ENCODE measurements at regions not wholly inside any gene's neighbourhood (a gene's known extent, or its start where the extent isn't known, plus 50 kb on each side); places are given as distances from the start of the nearest gene placed in this dataset.
"Not testable (repeated sequence)": the region's sequence is repeated elsewhere in the genome, so short reads cannot be mapped to it uniquely, and the experiment has no call there.

DNA sequence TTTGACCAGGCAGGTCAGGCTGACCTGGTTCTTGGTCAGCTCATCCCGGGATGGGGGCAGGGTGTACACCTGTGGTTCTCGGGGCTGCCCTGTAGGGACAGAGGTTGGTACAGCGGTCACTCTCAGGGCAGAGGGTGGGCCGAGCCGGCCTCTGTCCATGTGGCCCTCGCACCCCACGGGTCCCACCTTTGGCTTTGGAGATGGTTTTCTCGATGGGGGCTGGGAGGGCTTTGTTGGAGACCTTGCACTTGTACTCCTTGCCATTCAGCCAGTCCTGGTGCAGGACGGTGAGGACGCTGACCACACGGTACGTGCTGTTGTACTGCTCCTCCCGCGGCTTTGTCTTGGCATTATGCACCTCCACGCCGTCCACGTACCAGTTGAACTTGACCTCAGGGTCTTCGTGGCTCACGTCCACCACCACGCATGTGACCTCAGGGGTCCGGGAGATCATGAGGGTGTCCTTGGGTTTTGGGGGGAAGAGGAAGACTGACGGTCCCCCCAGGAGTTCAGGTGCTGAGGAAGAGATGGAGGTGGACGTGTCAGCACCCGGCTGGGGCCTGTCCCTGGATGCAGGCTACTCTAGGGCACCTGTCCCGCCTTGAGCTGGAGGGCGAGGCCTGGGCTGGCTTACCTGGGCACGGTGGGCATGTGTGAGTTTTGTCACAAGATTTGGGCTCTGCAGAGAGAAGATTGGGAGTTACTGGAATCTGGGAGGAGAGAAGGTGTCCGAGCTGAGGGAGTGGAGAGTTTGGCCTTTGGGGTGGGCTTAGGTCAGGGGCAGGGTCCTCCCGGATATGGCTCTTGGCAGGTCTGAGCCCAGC is 215.5 kb downstream of the TMEM121 start:
- not testable (repeated sequence) for DNase-seq

DNA sequence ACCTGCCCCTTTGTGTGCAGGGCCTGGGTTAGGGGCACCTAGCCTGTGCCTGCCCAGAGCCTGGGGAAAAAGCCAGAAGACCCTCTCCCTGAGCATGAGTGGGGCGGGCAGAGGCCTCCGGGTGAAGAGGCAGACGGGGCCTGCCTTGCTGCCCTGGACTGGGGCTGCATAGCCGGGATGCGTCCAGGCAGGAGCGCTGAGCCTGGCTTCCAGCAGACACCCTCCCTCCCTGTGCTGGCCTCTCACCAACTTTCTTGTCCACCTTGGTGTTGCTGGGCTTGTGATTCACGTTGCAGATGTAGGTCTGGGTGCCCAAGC is 216.1 kb downstream of the TMEM121 start:
- DNase-seq, result no peak

DNA sequence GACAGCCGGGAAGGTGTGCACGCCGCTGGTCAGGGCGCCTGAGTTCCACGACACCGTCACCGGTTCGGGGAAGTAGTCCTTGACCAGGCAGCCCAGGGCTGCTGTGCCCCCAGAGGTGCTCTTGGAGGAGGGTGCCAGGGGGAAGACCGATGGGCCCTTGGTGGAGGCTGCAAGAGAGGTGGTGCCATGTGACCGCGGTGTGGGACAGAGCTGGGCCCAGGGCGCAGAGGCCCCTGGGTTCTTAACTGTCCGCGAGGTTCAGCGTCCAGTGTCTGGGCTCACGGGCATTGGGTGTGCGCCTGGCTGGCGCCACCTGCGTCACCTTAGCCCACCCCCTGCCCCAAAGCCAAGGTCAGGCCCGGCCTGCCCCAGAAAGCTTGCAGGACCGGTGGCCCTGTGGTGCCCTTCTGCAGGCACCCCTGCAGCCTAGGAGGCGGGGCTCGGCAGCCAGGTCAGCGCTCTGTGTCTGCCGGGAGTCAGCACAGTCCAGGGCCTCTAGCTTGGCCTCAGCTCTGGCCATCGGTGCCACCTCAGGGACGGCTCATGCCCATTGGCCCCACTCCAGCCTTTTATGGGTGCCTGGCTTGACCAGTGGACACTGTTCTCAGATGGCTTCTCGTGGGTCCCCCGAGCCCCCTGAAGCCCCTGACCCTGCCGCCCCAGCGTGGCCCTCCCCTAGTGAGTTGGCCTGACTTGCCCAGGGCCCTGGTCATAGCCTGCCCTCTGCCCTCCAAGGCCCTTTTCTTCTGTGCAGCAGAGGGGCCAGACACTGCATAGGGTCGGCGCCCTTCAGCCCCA is 216.7 kb downstream of the TMEM121 start:
- DNase-seq, result not testable (repeated sequence)

DNA sequence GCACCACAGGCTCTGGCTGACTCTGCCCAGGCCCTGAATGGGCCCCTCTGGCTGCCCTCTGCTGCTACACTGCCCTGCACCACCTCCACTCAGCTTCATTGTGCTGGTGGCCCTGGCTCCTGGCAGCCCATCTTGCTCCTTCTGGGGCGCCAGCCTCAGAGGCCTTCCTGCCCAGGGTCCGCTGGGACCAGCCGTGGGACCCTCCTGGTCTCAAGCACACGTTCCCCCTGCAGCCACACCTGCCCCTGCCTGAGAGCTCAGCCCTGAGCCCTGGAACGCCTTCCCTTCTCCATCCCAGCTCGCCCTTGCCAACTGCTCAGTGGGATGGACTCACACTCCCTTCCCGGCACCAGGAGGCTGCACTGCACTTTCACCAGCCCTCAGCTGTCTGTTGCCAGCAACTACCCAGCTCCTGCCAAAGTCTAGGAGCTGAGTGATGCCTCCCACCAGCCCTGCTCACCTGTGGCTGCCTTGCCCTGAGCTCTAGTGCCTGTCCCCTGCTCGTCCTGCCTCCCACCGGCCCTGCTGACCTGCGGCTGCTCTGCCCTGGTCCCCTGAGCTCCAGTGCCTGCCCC is 217.9 kb downstream of the TMEM121 start:
- not testable (repeated sequence) for DNase-seq

DNA sequence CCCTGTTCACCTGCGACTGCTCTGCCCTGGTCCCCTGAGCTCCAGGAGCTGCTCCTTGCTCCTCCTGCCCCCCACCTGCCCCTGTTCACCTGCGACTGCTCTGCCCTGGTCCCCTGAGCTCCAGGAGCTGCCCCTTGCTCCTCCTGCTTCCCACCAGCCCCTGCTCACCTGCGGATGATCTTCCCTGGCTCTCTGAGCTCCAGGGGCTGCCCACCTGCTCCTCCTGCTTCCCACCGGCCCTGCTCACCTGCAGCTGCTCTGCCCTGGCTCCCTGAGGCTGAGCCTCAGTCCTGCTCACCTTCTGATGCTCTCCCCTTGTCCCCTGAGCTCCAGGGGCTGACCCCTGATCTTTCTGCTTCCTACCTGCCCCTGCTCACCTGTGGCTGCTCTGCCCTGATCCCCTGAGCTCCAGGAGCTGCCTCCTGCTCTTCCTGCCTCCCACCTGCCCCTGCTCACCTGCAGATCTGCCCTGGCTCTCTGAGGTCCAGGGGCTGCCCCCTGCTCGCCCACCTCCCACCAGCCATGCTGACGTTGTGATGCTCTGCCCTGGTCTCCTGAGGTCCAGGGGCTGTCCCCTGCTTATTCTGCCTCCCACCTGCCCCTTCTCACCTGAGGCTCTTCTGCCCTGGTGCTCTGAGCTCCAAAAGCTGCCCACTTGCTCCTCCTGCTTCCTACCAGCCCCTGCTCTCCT is 219.2 kb downstream of the TMEM121 start:
- DNase-seq, result no peak

DNA sequence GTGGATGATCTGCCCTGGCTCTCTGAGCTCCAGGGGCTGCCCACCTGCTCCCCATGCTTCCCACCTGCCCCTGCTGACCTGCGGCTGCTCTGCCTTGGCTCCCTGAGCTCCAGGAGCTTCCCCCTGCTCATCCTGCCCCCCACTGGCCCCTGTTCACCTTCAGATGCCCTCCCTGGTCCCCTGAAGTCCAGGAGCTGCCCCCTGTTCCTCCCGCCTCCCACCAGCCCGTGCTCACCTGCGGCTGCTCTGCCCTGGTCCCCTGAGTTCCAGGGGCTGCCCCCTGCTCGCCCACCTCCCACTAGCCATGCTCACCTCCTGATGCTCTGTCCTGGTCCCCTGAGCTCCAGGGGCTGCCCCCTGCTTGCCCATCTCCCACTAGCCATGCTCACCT is 219.7 kb downstream of the TMEM121 start:
- DNase-seq, result no peak

DNA sequence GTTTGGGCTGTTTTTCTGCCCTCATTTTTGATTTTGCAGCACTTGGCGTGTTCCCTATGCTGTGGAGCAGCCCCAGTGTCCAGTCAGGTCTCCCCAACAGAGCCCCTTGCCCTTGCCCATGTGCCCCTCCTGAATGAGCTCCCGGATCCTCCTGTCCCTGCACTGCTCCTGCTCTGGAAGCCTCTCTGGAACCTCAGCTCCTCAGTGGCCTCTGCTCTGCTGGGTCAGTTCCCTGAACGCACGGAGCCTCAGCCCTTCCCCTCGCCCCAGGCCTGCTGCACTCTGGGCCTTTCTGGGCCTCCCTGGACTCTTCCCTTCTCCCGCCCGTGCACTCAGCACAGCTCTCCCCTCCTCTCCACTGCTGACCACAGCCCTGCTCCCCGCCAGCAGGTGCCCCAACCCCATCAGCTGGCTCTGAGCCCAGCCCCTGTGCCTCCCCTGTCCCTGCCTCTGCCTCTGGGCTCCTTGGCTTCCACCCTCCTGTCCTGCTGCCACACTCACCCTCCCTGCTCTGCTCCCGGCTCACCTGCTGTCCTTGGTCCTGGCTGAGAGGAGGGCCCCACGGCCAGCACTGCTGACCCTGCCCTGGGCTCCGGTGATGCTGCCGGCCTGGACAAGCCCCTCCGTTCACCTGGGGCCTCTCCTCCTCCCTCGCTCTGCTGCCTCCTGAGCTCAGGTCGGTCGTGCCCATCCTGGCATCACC is 220.6 kb downstream of the TMEM121 start:
- not testable (repeated sequence) for DNase-seq

DNA sequence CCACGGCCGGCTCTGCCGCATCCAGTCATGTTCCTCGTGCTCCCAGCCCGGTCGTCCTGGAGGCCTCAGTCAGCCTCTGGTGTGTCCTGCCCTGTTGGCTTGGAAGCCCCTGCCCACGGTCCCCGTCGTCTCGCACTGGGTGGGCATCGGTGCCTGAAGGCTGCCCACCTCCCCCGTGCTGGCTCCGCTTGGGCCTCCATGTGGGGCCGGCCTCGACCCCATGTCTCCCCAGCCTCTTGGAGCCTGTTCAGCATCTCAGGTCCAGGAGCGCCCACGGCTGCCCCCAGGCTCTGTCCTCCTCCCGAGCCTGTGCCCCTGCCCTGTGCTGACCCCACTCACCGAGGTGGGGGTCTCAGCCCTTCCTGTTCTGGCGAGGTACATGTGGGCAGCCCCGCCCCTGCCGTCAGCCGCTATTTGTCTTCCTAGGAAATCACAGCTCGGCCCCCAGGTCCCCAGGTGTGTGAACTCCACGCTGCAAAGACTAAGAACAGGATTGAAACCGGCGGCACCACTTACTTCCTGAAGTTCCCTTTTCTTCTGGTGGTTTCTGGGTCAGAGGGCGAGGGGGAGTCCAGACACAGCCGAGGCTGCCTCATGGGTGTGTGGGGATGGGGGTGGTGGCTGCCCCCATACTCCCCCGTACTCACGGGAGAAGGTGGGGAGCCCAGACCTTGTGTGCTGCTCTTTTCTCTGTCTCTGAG is 221.3 kb downstream of the TMEM121 start:
- not testable (repeated sequence) for DNase-seq

DNA sequence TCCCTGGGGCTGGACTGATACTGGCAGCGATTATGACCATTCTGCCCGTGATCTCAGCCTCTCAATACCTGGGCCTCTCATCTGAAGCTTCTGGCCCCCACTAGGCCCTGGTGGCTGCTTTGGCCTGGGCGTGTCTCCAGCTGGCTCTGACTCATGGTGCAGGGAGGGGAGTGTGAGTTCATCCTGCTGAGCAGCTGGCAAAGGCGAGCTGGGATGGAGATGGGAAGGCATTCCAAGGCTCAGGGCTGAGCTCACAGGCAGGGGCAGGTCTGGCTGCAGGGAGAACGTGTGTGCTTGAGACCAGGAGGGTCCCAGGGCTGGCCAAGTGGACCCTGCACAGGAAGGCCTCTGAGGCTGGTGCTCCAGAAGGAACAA is 221.8 kb downstream of the TMEM121 start:
- DNase-seq, result no peak

DNA sequence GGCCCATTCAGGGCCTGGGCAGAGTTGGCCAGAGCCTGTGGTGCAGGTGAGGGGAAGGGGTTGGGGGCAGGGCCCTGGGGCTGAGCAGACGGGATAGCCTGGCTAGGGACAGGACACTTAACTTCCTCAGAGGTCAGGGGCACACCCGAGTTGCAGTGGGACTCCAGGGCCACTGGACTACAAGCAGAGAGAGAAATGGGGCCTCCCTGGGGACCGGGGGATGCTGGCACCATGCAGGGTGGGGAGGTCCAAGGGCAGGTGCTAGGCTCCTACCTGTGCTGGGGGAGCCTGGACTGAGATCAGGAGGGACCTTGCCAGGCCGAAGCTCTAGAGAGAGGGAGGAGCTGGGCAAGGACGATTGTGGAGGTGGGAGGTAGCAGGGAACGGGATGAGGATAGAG is 222.3 kb downstream of the TMEM121 start:
- not testable (repeated sequence) for DNase-seq

DNA sequence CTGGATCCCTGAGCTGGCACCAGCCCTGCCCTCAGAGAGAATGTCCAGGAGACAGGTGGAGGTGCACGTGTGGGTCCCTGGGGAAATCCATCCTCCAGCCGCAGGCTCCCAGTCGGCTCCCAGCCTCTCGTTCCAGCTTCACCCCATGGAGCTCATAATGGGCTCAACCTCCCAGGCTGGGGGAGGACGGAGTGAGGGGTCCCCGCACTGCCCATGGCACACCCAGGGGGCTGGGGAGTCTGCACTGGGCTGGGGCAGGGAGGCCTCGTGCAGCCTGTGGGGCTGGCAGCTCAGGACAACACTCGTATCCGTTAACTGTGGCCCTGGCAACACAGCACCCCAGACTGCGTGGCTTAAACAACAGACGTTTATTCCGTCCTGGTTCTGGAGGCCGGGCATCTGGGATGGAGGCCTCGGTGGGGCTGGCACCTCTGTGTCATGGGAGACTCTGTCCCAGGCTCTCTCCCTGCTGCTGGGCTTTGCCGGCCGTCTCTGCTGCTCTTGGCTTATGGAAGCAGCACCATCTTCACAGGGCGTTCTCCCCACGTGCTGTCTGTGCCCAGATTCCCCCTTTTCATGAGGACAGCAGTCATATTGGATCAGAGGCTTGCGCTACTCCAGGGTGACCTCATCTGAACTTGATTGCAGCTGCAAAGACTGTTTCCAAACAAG is 223.6 kb downstream of the TMEM121 start:
- DNase-seq, result not testable (repeated sequence)

DNA sequence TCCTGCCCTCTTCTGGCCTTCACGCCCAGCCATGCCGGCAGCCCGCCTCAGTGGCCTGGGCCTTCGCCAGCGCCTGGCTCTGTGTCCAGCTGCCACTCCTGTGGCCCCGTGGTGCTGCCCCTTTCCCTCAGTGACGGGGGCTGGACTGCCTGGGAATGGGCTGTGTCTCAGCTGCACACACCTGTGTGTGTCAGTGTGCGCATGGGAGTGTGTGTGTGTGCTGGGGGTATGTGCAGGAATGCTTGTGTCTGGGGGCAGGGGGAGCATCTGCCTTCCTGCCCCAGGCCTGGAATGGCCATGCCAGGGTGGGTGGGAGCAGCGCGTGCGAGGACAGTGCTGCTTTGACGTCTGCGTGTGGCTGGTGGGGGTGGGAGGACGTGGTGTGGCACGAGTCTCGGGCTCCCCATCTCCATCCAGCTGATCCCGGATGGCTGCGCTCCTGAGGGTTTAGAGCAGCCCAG is 224.9 kb downstream of the TMEM121 start:
- not testable (repeated sequence) for DNase-seq

DNA sequence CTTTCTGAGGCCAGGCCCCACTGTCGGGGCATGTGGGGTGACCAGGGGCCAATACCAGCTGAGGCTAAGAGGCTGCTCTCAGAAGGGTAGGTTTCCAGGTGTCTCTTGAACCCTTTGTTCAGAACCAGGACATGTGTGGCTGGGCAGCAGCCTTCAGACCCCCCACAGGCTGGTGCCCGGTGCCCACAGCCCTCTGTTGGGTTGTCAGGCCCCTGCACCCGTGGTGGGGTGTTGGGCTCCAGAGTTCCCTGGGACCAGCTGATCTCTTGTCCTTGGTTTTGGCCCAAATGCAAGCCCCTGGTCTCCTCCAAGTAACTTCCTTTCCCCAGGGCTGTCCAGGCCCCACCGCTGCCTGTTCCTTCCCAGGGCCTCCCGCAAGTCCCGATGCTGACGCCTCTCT is 226.0 kb downstream of the TMEM121 start:
- not testable (repeated sequence) for DNase-seq

DNA sequence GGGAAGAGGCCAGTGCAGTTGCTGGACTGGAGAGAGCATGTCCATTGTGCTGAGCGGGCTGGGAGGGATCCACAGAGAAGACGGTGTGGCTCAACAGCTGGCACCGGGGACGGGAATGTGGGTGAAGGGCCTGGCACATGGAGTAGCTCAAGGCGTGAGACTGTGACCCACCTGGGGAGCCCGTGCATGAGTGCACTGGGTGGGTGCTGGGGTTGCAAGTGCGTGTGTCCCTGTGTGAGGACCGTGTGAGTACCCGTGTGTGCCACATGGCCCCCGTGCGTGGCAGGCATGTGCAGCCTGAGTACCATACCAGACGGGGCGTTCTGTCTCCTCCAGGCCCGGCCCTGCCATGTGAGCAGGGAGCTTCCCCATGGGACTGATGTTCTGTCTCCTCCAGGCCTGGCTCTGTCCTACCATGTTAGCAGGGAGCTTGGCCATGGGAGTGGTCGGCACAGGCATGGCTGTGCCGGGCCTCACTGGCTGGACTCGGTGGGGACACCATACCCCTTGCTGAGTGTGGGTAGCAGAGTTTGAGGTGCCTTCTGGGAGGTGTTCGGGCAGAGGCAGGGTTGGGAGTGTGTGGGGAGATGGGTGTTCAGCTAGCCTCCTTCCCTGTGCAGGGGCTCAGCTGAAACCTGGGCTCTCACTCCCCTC is 234.4 kb downstream of the TMEM121 start:
- no peak for DNase-seq

DNA sequence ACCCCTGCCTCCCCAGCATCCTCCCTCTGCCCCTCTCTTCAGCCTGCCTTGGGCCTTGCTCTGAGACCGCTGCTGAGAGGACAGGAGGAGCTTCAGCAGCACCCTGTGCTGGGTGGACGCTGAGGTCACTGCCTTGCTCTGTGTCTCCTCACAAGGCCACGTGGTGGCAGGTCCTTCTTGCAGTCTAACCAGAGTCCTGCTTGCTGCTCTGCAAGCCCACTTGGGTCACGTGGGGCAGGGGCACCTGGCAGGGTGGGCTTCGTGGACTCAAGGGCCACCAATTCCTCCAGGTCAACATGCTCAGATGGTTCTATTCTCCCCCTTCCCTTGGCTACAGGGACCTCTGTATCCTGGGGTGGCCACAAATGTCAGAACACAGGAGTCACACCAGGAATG is 235.0 kb downstream of the TMEM121 start:
- DNase-seq, result not testable (repeated sequence)

DNA sequence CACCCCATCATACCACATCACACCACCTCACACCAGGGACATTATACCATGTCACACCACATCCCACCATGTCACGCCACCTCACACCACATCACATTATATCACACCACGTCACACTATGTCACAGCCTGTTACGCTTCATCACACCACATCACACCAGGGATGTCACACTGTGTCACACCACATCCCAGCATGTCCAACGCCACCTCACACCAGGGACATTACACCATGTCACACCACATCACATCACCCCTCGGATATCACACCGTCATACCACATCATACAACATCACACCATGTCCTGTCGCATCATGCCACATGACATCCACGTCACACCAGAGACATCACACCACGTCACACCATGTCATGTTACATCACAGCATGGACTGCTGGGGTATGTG is 235.5 kb downstream of the TMEM121 start:
- DNase-seq, result no peak

DNA sequence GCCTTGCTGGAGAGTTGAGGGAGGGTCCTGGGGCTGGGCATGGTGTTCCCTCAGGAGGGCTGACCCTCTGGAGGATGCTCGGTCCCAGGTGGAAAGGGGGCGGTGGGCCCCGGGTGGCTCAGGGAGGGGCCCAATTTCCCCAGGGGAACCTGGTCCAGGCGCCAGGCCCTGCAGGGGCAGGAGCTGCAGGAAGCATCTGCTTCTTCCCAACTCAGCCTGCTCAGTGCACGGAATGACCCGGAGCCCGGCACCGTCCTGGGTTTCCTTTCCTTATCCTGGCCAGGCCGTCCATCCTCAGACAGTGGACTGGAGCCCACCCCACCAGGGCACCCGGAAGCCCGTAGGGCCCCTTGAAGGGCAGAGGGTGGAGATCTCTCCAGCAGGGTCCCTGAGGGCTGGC is 235.9 kb downstream of the TMEM121 start:
- not testable (repeated sequence) for DNase-seq

DNA sequence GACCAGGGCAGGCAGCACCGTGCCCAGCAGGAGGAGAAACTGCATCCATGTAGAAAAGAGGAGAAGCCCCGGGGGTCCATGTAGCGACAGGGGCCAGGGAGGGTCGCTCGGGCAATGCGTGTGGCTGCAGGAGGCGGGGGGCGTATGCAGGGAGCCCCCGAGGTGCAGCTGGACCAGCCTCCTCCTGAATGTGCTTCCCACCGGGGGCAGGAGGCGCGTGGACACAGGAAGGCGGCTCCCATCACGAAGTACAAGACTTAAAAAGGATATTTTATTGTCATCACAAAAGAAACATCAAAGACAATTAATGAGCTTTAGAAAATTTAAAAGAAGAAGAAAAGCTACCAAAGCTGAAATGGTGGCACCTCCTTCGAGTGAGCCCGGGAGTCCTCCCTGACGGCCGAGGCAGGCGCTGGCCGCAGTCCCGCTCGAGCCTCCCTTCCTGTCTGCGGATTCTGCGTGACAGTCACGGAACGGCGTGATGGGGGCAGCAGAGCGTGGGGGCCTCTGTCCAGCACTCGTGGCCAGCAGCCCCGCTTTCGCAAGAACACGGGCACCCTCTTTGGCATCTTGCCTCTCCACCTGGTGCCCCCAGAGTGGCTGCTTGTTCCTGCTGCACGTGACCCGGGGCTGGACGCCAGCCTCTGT is 238.0 kb downstream of the TMEM121 start:
- DNase-seq, result not testable (repeated sequence)

DNA sequence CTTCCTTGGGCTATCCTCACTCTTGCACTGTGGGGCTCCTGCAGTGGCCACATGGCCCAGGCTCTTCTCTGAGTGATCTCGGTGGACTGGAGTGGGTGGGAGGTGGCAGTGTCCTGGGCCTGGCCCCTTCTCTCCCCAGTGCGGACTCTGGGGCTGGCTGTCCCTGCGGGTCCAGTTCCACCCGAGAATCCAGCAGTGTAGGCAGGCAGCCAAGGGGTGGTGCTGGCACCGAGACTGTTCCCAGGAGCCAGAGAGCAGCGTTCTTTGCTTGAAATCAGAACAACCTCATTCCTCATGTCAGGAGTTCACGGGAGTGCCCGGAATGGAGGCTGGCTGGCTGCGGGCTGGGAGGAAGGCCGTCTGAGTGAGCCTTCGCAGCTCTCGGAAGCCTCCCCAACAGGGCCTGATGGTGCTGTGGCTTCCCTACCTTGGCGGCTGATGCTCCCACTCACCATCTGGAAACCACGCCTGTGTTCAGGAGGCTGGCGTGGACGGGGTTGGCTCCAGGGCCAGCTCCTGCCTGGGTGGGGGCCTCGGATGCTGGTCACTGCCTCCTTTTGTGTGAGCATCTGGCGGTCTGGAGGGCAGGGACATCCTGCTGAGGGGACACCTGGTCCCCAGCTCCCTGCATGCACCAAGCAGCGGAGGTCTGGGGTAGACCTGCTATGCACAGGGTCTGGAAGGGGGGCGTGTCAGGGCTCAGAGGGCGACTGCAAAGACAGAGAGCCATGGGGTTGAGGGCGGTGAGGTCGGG is 238.9 kb downstream of the TMEM121 start:
- not testable (repeated sequence) for DNase-seq
